Activated CD8-positive, alpha-beta T cell treated with anti-CD3 and anti-CD28 coated beads for 36 hours (primary cell): ENCODE measurements at regions not wholly inside any gene's neighbourhood (a gene's known extent, or its start where the extent isn't known, plus 50 kb on each side); places are given as distances from the start of the nearest gene placed in this dataset.

ENCODE experiments used
- ATAC-seq: fragments of 200-7000 bp; cut with Tn5 transposase; one replicate; pipeline ENCODE4 v1.10.0; 2021; ENCODE audit warnings: mild to moderate bottlenecking, moderate library complexity
- CTCF ChIA-PET: fragments of 350-600 bp; sonication (Branson Sonifier 250); formaldehyde crosslinking; loops from one replicate; lab custom pipeline; 2021; ENCODE audit warnings: antibody characterized with exemption; lab: Charles Lee
- POLR2A ChIA-PET: fragments of 350-600 bp; sonication (Branson Sonifier 250); formaldehyde crosslinking; loops from one replicate; lab custom pipeline; 2021; ENCODE audit warnings: antibody characterized with exemption; lab: Charles Lee
- DNase-seq: peaks from one replicate; pipeline ENCODE4 v3.0.0-alpha.2; 2020
- H3K27ac Mint-ChIP-seq: one replicate; pipeline ENCODE4 v1.8.0; 2021; ENCODE audit warnings: mild to moderate bottlenecking, mixed read lengths
- H3K27me3 Mint-ChIP-seq: one replicate; pipeline ENCODE4 v1.8.0; 2021; ENCODE audit warnings: mixed read lengths
- H3K36me3 Mint-ChIP-seq: one replicate; pipeline ENCODE4 v1.8.0; 2021; ENCODE audit warnings: low read depth, mixed read lengths
- H3K4me1 Mint-ChIP-seq: one replicate; pipeline ENCODE4 v1.8.0; 2021; ENCODE audit warnings: low read depth, mixed read lengths
- H3K4me3 Mint-ChIP-seq: one replicate; pipeline ENCODE4 v1.8.0; 2021; ENCODE audit warnings: mild to moderate bottlenecking, moderate library complexity, mixed read lengths
- H3K9me3 Mint-ChIP-seq: one replicate; pipeline ENCODE4 v1.8.0; 2021; ENCODE audit warnings: mixed read lengths
- CTCF ChIP-seq: fragments of 200-600 bp; IDR thresholded peaks from one replicate; pipeline ENCODE4 v1.8.0; 2022; ENCODE audit warnings: antibody characterized with exemption, mild to moderate bottlenecking
- intact Hi-C: fragments of 100-400 bp; cut with micrococcal nuclease; formaldehyde crosslinking; loops from one replicate; pipeline ENCODE4 v1.10.0; 2022

GRCh38 chr11:91904792-91905785 lies 319.5 kb upstream of the FAT3 start:
- ChIA-PET POLR2A (no interaction called here), CTCF (no interaction called here)
- Mint-ChIP-seq H3K4me1 (no peaks in the 10 kb centered on the region), H3K4me3 (no peak overlapping the region), H3K36me3 (no peaks in the 10 kb centered on the region), H3K27me3 (no peaks in the 10 kb centered on the region), H3K9me3 (peaks cover 4% of the 10 kb centered on the region), H3K27ac (no peak overlapping the region)
- intact Hi-C loops, result no loop called here
- ATAC-seq (no peak), DNase-seq (no peak)
- TF ChIP-seq CTCF, result no peak

GRCh38 chr11:91902312-91902711 lies 322.3 kb upstream of the FAT3 start:
- Mint-ChIP-seq H3K36me3 (no peaks in the 10 kb centered on the region), H3K27me3 (no peaks in the 10 kb centered on the region), H3K4me3 (no peak overlapping the region), H3K9me3 (peaks cover 2% of the 10 kb centered on the region), H3K27ac (no peak overlapping the region), H3K4me1 (no peaks in the 10 kb centered on the region)
- intact Hi-C loops, result no loop called here
- DNase-seq (no peak), ATAC-seq (no peak)
- CTCF ChIA-PET, result no interaction called here
- POLR2A ChIA-PET, result no interaction called here
- TF ChIP-seq CTCF, result no peak

- Mint-ChIP-seq H3K4me3 (no peak overlapping the region), H3K27ac (no peak overlapping the region), H3K36me3 (no peaks in the 10 kb centered on the region), H3K27me3 (no peaks in the 10 kb centered on the region), H3K9me3 (peaks cover 3% of the 10 kb centered on the region), H3K4me1 (no peaks in the 10 kb centered on the region)
- intact Hi-C loops, result no loop called here
- ATAC-seq, result no peak
- CTCF ChIA-PET, result no interaction called here
- POLR2A ChIA-PET, result no interaction called here
- no peak for DNase-seq
- no peak for TF ChIP-seq CTCF
Measured at GRCh38 chr11:91880660-91881059, 344.0 kb upstream of the FAT3 start.

GRCh38 chr11:91876746-91877145 lies 347.9 kb upstream of the FAT3 start:
- H3K9me3 Mint-ChIP-seq, result peaks cover 3% of the 10 kb centered on the region
- no peaks in the 10 kb centered on the region for H3K27me3 Mint-ChIP-seq
- no peak for DNase-seq
- TF ChIP-seq CTCF, result no peak
- ChIA-PET CTCF (no interaction called here), POLR2A (no interaction called here)
- H3K27ac Mint-ChIP-seq, result no peak overlapping the region
- H3K4me1 Mint-ChIP-seq, result no peaks in the 10 kb centered on the region
- no peak for ATAC-seq
- no peaks in the 10 kb centered on the region for H3K36me3 Mint-ChIP-seq
- H3K4me3 Mint-ChIP-seq, result no peak overlapping the region
- intact Hi-C loops, result no loop called here

GRCh38 chr11:91872243-91872642 lies 352.4 kb upstream of the FAT3 start:
- CTCF ChIA-PET, result interaction anchor here (0.9 to 1.3 kb wide), 2 partner anchors 9 to 16 kb away, joined by 3 read pairs; no protein-coding TSS in a partner anchor
- TF ChIP-seq CTCF, result no peak
- no peaks in the 10 kb centered on the region for H3K27me3 Mint-ChIP-seq
- no peak for DNase-seq
- ATAC-seq, result no peak
- H3K27ac Mint-ChIP-seq, result no peak overlapping the region
- intact Hi-C loops, result no loop called here
- H3K36me3 Mint-ChIP-seq, result no peaks in the 10 kb centered on the region
- POLR2A ChIA-PET, result no interaction called here
- H3K4me1 Mint-ChIP-seq, result no peaks in the 10 kb centered on the region
- H3K9me3 Mint-ChIP-seq, result peaks cover 3% of the 10 kb centered on the region
- no peak overlapping the region for H3K4me3 Mint-ChIP-seq
